ENCODE measurements at regions not wholly inside any gene's neighbourhood (a gene's known extent, or its start where the extent isn't known, plus 50 kb on each side); places are given as distances from the start of the nearest gene placed in this dataset.

DNA sequence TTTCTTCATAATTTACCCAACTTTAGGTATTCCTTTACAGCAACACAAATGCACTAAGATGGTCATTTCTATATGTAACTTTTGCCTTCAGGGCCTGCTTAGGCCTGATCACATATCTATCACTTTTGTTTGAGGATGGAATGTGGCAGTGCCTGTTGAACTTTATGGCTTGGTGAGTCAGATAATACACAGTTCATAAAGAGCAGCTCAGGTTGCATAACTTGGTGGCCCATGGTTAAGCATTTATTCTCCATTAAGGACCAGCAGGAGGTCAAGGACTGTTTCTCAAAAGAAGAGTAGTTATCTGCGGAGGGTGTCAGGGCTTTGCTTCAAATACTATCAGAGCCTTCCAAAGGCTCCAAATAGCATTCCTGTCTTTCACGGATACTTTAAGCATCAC, 124.1 kb upstream of the PDHA2 start:
- no peak overlapping the region for H3K4me3 ChIP-seq (ENCODE audit: low read depth, low read length)
- DNase-seq (ENCODE audit: low read depth), result no peak
- TF ChIP-seq, protein P1, sequence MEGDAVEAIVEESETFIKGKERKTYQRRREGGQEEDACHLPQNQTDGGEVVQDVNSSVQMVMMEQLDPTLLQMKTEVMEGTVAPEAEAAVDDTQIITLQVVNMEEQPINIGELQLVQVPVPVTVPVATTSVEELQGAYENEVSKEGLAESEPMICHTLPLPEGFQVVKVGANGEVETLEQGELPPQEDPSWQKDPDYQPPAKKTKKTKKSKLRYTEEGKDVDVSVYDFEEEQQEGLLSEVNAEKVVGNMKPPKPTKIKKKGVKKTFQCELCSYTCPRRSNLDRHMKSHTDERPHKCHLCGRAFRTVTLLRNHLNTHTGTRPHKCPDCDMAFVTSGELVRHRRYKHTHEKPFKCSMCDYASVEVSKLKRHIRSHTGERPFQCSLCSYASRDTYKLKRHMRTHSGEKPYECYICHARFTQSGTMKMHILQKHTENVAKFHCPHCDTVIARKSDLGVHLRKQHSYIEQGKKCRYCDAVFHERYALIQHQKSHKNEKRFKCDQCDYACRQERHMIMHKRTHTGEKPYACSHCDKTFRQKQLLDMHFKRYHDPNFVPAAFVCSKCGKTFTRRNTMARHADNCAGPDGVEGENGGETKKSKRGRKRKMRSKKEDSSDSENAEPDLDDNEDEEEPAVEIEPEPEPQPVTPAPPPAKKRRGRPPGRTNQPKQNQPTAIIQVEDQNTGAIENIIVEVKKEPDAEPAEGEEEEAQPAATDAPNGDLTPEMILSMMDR (IDR thresholded peaks at IDR 0.05; ENCODE audit: low read depth, low read length, missing control alignments), result no peak

DNA sequence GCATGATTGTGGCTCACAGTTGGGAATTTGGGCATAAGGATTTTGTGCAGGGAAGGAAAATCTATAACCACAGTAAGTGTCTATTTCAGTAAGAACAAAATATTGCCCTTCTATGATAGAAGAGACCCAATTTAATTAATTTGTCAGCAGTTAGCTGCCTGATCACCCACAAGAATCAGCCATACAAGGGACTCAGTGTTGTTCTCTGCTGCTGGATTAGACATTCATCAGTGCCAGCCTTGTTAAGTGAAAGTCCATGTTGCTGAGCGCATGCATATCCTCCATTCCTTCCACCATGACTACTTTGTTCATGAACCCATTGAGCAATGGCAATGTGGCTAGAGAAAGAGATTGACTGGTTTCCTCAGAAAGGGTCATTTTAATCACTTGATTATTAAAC, 125.3 kb upstream of the PDHA2 start:
- TF ChIP-seq, protein P1 (IDR thresholded peaks at IDR 0.05; ENCODE audit: low read depth, low read length, missing control alignments), result no peak
- no peak overlapping the region for H3K4me3 ChIP-seq (ENCODE audit: low read depth, low read length)
- no peak for DNase-seq (ENCODE audit: low read depth)

DNA sequence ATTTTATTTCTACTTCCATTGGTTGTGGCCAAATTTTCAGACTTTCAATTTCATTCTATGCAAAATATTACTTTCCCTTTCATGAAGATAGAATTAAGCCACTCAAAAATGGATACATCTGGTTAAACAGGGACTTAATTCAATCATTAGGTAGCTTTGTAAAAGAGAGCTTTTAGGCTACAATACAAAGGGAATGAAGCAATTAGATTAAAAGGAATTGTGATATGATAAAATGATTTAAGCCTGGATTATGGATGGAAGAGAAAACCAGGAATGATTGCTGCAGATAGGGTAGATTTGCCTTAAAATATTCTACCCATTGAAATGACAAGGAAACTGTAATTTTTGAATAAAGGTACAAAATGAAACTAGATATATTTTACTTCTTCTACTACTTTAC, 134.6 kb upstream of the PDHA2 start:
- no peak overlapping the region for H3K4me3 ChIP-seq (ENCODE audit: low read depth, low read length)
- no peak for DNase-seq (ENCODE audit: low read depth)
- TF ChIP-seq, protein P1 (IDR thresholded peaks at IDR 0.05; ENCODE audit: low read depth, low read length, missing control alignments), result no peak

DNA sequence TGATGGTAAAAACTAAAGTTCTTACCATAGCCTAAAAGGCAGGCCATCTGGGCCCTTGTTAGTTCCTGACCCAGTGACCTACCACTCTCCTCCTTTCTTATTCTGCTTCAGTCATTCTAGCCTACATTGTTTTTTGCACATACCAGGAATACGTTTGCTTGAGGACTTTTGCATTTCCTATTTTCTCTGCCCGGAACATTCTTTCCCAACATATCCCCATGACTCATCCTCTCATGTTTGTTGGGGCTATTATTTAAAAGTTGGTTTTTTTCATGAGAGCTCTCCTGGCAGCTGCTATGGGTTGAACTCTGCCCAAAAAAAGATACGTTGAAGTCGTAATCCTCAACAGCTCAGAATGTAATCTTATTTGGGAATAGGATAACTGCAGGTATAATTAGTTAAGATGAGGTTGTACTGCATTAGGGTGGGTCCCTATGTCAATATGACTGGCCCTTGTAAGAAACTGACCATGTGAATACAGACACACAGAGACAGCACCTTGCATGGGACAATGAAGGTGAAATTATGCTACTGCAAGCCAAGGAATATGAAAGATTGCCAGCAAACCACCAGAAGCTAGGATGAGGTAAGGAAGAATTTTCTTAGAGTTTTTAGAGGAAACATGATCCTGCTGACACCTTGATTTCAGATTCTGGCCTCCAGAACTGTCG, 138.3 kb upstream of the PDHA2 start:
- no peak overlapping the region for H3K4me3 ChIP-seq (ENCODE audit: low read depth, low read length)
- TF ChIP-seq, protein P1 (IDR thresholded peaks at IDR 0.05; ENCODE audit: low read depth, low read length, missing control alignments), result no peak
- DNase-seq (ENCODE audit: low read depth), result no peak

DNA sequence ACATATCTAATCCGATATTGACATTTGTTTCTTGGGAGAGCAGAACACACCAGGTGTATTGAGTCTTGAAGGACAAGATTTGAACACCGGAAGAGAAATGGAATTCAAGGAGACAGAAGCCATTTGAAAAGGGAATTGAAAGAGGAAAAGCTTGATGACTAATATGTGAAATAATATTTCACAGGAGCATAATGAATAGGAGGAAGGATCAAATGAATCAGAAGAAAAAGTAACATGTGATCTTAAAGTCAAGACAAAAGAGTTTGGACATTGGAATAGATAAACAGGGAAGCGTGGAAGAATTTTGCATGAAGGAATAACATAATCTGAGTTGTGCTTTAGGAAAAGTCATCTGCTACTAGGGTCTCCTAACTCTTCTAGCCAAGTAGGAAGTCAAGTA, 145.5 kb upstream of the PDHA2 start:
- no peak for DNase-seq (ENCODE audit: low read depth)
- no peak overlapping the region for H3K4me3 ChIP-seq (ENCODE audit: low read depth, low read length)
- TF ChIP-seq, protein P1 (IDR thresholded peaks at IDR 0.05; ENCODE audit: low read depth, low read length, missing control alignments), result no peak

DNA sequence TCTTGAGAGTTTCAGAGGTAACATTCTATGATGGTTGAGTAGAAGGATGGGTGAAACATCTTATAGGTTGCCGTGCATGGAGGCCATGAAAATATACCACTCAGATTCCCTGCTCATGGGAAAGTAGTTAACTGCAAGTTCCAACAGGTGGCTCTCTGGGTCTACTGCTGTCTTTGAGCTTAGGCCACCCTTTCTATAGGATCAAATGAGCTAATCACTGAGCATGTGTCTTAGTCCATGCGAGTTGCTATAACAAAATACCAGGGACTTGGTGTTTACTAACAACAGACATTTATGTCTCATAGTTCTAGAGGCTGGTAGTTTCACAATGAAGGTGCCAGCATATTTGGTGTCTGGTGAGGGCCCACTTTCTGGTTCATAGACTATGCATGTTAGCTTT, 144.8 kb upstream of the UNC5C start:
- no peak overlapping the region for H3K4me3 ChIP-seq (ENCODE audit: low read depth, low read length)
- TF ChIP-seq, protein P1 (IDR thresholded peaks at IDR 0.05; ENCODE audit: low read depth, low read length, missing control alignments), result peak; percentile 3
- DNase-seq (ENCODE audit: low read depth), result no peak

DNA sequence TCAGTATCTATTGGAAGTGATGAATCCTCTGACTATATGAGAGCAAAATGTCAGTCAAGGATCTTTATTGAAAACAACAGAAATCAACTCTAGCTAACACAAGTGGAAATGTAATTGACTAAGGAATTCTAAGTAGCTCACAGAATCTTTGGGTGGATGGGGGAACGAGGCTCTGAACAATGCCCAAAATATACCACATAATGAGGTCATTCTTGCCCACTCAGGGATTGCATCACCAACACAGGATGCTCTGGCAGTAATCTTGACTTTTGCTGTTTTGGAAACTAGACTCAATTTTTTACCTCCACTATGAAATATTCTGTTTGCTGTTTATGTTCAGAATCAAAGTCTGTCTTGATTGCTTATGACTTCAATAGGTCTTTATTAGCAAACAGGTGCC, 127.4 kb upstream of the UNC5C start:
- H3K4me3 ChIP-seq (ENCODE audit: low read depth, low read length), result no peak overlapping the region
- DNase-seq (ENCODE audit: low read depth), result no peak
- TF ChIP-seq, protein P1 (IDR thresholded peaks at IDR 0.05; ENCODE audit: low read depth, low read length, missing control alignments), result no peak

Data from GM12864 (cell line).